Putamen (tissue), 1 donor: ENCODE measurements at regions not wholly inside any gene's neighbourhood (a gene's known extent, or its start where the extent isn't known, plus 50 kb on each side); places are given as distances from the start of the nearest gene placed in this dataset.
A peak's percentile ranks its signal among the peaks of the same experiment; 100 is the strongest.
"Not testable (repeated sequence)": the region's sequence is repeated elsewhere in the genome, so short reads cannot be mapped to it uniquely, and the experiment has no call there.

Experiments used
- DNase-seq: peaks from one replicate; pipeline ENCODE4 v3.0.0-alpha.2; 2016; ENCODE audit warnings: low spot score

DNA sequence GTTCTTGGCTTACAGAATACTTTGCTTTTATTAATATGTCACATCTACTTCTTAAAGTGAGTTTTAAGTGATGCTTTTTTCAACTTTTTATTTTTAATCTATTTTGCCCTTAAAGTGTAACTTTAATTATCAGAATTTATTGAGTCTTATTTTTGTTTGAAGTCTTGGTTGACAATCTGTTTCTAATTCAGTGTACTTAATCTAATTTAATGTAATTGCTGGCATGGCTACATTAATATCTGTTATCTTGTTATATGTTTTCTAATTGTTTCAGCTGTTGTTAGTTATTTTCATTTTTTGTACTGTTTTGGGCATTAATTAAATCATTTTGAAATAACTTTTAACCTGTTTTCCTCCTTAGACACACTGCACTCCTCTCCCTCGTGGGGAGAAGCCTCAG is 558.7 kb upstream of the EYS start:
- DNase-seq, result no peak

DNA sequence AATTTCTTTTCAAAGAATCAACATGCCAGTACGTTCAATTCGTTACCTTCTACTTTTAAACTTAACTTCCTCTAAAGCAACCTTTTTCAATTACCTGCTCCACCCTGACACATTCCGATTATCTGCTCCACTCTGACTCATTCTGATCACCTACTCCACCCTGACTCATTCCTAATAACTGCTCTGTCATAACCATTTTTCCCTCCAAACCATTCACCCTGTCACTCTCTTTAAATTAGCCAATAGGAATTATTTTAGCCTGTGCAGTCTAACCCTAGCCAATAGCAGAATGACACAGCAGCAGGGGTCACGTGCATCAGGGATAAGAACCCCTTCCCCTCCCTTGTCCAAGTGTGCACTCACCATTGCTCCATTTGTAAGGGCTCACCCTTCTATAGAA is 557.4 kb upstream of the EYS start:
- peak; percentile 6 for DNase-seq

DNA sequence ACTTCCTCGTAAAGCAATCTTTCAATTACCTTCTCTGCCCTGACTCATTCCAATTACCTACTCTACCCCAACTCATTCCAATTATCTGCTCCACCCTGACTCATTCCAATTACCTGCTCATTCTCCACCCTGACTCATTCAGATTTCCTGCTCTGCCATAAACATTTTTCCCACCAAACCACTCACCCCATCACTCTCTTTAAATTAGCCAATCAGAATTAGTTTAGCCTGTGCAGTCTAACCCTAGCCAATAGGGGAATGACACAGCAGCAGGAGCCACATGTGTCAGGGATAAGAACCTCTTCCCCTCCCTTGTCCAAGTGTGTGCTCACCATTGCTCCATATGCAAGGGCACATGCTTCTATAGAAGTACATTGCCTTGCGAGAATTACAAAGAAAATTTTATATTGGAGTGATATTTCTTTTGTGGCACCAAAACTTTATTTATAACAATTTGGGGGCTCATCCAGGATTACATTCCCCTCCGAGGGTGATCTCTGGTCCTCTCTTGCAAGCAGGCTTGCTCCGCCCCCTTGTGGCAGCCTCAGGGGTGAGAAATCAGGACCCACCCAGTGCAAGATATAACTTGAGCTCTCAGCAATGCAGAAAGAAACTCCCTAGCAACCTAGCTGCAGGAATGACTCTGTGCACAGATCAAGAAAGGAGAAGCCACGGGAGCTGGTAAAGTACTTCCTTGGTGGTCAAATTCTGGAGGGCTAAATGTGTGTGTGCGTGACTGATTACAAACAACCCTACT is 551.9 kb upstream of the EYS start:
- not testable (repeated sequence) for DNase-seq

DNA sequence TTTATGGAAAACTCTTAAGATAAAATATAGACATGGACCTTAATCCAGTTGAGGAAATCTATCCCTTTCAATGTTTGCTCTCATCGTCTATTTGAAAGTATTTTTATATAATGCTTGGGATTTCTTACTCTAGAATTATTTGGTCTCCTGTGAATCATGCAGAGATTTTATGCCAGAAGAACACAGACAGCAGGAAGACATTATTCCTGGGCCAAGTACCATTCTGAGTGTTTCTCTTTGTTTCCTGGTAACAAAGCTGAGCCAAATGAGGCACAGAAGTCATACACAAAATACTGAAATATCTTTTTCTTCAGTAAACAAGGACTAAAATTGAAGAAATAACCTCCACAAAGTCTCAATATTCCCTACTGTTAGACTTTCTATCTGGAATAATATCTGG is 538.2 kb upstream of the EYS start:
- no peak for DNase-seq

DNA sequence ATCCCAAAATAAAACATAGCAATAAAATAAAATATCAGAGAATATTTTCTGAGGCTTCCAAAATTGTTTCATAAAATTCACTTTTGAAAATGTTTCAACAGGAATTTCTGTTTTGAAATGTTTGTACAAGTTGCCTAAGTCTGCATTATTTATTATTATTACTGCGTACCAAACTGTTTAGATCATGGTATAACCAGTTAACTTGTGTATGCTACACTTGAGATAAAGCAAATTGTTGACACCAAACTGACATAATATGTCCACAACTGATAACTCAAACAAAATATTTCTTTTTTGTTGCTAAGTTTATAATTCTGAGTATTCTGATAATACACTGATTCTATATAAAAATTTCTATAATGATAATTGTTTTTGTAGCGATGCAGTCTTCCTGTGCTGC is 531.8 kb upstream of the EYS start:
- DNase-seq, result no peak

DNA sequence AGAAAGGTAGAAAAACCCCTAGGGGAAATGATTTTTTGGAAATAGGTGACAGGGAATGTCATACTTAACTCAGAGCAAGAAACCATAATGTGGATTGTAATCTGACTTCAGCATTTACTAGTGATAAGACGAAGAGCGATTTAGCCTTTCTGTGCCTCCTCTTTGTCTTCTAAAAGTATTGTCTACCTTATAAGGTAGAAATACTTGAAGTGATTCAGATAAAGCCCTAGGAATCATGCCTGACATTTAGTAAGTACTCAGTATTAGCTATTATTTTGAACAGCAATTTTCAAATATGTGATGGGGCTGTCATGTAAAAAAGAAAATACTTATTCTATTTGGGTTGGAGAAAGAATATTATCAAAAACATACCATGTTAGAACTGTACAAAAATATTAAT is 525.9 kb upstream of the EYS start:
- DNase-seq, result no peak

DNA sequence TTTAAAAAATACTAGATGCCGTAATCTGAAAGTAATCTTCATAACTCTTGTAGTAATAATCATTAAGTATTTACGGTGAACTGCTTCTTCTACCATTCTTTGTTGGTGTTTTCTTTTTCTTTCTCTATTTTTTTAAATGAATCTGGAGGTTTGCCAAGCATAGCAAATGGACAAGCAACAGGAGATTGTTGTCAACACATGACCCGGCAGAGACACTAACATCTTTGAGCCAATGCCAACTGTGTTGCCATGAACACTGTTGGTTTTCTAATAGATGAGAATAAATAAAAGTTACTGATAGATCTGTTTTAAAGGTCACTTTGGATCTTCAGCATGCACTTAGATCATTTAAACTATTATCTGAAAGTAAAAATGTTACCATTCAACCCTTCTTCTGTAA is 523.6 kb upstream of the EYS start:
- DNase-seq, result no peak

DNA sequence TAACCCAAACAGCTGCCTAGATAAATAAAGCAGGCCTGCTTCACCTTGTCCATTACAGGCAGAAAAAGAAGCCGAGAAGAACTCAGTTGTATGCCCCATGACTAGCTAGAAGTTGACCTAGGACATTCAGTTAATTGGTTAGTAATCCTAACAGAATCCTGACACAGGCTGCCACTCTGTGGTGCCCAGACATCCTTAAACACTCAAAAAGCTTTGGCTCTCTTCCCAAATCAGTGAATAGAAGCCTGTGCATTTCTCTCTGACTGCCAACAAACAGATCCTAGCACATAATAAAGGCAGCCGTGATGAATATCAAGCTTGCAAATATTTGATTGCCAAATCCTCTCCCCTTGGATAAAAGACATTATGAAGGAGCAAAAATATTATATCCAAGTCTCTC is 519.1 kb upstream of the EYS start:
- DNase-seq, result peak; percentile 63

DNA sequence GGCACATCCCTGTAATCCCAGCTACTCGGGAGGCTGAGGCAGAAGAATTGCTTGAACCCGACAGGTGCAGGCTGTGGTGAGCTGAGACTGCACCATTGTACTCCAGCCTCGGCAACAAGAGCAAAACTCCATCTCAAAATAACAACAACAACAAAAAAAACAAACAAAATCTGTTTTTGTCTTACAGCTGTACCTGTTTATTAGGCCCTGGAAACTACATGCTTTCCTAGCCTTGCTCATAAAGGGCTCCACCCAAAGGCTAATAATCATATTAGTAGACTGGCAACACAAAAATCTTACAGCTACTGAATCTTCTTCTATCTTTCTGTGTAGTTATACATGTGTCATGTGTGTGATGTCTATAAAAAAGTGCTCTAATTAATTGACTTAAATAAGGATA is 503.9 kb upstream of the EYS start:
- DNase-seq, result no peak

DNA sequence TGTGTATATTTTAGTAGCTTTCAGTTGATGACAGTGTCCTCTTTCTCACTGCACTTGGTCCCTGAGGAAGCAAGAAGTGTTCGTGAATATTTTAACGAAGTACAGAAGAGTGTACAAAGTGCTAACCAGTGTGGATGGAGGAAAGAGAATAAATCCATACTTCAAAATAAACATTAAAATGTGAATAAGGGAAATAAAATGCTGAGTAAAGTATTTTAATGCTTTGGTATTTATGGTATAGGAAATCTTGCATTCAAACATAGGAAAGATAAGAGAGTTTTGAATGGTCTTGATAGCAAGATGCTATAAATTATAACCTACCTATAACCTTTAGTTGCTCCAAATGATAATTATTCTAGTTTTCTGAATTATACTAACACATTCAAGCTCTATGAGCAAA is 493.4 kb upstream of the EYS start:
- no peak for DNase-seq

DNA sequence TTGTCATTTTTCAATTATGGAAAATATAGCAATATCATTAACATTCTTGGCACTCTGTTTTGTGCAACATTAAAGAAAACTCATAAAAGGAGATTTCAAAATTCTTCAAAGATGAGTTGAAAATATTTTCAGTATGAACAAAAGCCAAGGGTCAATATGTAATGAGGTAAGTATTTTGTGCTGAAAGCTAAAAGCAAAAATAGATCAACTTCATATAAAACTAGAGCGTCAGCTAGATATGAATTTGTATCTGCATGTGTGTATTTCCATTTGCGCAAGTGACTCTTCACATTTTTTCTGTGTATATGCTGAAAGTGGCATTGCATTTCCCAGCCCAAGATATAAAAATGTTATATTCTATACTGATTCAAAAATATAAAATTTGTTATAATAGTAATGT is 492.1 kb upstream of the EYS start:
- DNase-seq, result no peak

DNA sequence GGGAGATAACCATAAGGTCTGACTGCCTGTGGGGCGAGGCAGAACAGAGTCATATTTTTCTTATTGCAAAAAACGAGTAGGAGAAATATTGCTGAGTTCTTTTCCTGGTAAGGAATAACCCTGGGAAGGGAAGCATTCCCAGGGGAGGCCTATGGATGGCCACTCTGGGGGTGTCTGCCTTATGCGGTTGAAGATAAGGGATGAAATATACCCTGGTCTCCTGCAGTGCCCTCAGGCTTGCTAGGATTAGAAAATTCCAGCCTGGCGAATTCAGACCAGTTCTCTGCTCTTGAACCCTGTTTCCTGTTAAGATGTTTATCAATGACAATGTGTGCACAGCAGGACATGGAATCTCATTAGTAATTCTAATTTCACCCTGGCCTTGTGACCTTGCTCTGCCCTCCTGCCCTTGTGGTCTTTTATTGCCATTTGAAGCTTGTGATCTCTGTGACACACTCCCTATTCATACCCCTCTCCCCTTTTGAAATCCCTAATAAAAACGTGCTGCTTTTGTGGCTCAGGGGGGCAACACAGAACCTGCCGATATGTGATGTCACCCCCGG is 491.1 kb upstream of the EYS start:
- DNase-seq, result no peak

DNA sequence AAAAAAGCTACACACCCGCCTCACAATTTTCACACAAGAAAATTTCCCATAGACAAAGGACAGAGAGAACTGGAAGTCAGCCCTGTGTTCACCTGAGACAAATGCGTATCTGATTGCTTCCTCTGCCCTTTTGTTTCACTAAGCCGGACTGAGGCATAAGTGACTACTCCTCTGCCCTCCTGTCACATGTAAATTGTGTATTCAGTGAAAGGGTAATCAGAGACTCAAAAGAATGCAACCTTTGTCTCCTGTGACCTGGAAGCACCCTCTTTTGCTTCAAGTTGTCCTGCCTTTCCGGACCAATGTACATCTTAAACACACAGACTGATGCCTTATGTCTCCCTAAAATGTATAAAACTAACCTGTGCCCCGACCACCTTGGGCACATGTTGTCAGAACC is 483.8 kb upstream of the EYS start:
- no peak for DNase-seq

DNA sequence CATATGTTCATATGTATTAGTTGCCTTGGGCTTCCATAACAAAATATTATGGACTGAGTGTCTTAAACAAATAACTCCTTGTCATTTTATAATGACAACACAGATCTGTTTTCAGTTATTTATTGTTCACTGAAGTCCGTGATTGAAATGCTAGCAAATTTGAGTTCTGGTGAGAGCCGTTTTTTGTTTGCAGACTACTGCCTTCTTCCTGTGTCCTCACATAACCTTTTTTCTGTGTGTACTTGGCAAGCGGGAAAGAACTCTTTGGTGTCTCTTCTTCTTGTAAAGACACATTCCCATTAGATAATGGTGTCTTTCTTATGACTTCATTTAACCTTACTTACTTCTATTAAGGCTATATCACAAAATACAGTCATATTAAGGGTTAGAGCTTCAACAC is 482.9 kb upstream of the EYS start:
- no peak for DNase-seq

DNA sequence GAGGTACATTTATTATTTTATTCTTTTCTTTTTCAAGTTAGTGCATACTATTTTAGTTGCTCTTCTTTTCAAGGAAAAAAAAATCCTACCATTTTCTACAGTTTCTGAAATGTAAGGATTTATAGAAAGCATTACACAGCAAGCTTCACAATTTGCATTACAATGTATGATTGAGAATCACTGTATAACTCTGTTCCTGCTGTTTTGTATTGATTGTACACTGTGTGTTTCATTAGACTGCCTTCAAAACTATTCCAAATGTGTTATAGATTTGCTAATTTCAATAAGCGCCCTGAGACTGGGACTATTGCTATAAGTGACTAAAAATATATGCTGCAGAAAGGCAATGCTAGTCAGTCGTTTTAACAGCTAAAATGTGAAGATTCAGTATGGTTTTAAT is 479.7 kb upstream of the EYS start:
- DNase-seq, result no peak

DNA sequence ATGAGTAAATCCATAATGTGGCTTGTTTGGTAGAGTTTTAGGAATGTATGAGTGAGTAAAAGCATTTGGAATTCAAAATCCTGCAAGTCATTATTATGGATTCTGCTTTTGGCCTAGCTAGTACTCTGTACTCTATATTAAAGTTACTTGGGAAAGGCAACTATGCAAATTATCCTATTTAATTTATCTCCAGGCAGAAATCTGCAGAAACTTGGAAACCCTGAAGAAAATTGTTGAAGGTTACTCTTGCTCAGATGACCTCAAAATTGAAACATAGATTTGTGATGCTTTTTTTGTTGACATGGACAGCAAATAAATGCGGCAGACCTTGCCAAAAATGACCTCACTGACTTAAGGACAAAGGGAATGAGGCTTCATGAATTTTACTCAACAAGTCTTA is 477.1 kb upstream of the EYS start:
- no peak for DNase-seq

DNA sequence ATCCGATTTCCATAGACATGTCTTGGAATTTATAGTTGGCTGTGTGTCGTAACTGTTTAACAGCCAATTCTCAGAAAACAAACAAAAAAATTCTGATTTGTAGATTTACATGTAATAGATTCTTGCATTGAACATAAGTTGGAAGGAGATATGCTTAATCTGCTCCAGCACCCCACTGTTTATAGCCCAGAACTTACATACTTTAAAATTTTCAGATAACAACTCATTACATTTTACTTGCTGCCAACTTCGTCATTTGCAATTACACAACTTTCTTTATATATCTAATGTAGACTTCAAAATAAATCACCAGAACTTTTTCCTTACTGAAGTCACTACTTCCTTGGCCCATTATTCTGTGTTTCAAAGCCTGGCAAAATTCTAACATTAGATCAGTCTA is 472.3 kb upstream of the EYS start:
- no peak for DNase-seq

DNA sequence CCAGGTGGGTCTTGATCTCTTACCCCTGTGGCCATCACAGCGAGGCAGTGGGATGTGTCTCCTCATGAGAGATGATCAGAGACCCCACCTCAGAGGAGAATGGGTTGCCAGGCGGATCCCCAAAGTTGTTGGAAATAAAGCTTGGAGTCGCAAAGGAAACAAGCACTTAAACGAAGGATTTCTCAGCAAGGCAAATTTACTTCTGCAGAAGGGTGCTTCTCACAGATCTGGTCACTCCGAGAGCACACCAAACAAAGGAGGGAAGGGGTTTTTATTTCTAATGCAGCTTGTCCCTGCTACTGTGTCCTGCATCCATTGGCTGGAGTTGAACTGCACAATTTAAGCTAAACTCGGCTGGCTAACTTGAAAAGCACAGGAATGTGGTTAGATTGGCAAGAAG is 466.6 kb upstream of the EYS start:
- no peak for DNase-seq

DNA sequence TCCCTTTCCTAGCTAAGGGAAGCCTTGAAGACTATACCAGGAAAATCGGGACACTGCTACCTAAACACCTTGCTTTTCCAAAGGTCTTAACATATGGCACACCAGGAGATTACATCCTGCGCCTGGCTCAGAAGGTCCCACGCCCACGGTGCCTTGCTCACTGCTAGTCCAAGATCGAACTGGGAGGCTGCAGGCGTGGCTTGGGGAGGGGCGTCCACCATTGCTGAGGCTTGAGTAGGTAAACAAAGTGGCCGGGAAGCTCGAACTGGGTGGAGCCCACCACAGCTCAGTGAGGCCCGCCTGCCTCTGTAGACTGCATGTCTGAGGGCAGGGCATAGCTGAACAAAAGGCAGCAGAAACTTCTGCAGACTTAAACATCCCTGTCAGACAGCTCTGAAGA is 459.7 kb upstream of the EYS start:
- not testable (repeated sequence) for DNase-seq

DNA sequence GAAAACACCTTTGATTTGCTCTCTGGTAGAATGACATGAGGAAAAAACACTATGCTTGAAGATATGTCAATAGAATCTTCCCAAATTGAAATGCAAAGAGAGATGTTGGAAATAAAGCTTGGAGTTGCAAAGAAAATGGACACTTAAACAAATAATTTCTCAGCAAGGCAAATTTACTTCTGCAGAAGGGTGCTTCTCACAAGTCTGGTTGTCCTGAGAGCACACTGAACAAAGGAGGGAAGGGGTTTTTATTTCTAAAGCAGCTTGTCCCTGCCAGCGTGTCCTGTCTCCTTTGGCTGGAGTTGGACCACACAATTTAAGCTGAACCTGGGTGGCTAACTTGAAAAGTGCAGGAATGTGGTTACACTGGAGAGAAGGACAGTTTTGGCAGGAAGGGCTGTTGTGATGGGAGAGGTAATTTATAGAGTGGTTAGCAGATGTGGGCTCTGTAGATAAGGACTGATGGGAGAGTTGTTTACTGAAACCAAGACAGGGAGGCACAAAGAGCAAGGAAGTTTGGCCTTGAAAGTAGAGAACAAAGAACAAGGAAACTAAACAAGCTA is 454.6 kb upstream of the EYS start:
- no peak for DNase-seq

DNA sequence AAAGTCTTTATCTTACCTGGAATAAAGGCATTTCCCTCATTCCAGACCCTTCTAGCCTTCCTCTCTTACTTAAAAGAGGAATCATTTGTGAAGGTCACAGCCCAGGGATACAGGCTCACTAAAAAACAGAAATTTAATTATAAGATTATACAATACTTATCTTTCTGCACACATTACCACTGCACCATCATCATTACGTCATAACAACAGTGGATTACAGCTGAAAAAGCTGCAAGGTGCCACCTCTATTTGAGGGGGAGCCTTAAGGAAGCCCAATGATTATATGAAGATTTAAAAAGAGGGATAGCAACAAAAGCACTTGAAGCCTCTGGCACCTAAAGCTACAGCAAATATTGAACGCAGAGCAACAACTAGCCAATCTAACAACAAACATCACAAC is 452.9 kb upstream of the EYS start:
- no peak for DNase-seq

DNA sequence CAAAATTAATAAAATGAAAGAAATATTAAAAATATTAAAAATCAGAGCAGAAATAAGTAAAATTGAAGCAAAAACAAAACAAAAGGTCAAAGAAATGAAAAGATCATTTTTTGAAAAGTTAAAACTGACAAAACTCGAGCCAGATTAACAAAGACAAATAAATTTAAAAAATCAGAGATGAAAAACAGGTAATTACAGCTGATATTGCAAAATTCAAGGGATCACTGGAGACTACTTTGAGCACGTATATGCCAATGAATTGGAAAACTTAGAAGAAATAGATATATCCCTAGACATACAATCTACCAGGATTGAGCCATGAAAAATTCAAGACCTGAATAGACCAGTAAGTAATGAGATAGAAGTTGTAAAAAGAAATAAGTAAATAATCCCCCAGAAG is 446.2 kb upstream of the EYS start:
- DNase-seq, result no peak

DNA sequence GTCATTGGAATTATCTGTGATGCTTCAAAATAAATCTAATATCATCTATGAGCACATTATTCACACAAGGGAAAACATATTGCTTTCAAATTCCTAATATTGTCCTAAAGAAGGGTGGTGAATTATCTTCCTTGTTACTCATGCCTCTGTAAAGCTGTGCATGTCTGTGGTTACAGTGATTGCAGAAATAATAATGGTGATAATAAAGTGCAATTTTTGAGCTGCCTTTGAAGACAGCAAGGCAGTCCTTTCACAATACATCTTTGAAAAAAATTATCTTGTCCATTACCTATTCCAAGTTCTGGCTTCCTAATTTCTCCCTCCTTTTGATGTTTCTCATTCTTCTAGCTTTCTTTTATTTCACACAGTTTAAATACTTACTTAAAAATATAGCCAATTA is 442.1 kb upstream of the EYS start:
- DNase-seq, result no peak

DNA sequence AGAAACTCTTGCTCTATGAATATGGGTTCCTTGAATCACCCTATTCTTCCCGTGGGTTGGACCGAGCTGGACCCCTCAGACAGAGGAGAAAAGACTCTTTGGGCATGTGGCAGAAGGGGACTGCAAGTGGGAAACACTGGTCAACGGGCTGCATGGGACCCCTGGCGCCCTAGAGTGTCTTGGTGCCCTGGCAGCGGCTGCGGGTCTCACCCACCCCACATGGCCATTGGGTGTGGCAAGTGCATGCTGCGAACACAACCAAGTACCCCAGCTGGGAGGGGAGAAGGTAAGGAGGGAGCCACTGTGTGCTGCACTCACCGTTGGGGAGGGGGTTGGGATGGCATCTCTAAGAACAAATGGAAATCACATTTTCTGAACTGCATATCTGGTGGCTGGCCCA is 438.8 kb upstream of the EYS start:
- no peak for DNase-seq
